ENCODE measurements at regions not wholly inside any gene's neighbourhood (a gene's known extent, or its start where the extent isn't known, plus 50 kb on each side); places are given as distances from the start of the nearest gene placed in this dataset.

DNA sequence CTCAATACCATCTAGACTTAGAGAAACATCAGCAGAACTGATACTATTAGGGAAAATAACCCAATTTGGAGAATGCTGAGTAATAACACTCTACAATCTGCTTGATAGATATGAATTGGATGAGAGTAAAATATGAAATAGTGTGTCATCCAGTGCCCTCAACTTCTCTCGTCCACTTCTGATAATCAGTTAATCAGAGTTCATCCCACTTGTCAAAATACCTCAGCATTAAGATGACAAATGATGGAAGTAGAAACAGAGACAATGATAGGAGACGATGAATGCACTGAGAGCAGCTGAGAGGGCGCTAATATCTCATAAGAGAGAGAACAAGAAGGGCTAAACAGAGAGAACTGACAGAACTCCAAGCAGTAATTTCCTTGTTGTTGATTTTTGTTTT, 699.6 kb downstream of the EPHA7 start:
- H3F3A ChIP-seq (ENCODE audit: low read length, unreplicated experiment) = no peaks in the 10 kb centered on the region
- no peaks in the 10 kb centered on the region for H3K36me3 ChIP-seq (ENCODE audit: low read depth, low read length)
- no peak for DNase-seq
- TF ChIP-seq EZH2phosphoT487 (IDR thresholded peaks at IDR 0.05; ENCODE audit: borderline replicate concordance, low read length) (no peak), CTCF (conservative IDR thresholded peaks at IDR 0.05; ENCODE audit: low read depth, low read length) (no peak), EZH2 (IDR thresholded peaks at IDR 0.05; ENCODE audit: low read length, unreplicated experiment) (no peak)
- H3K9me2 ChIP-seq (replicated peaks; ENCODE audit: low read length) = no peaks in the 10 kb centered on the region
- no peaks in the 10 kb centered on the region for H3K9me3 ChIP-seq (ENCODE audit: low read length)
- intact Hi-C loops (cut with micrococcal nuclease) = no loop called here
- no TSS peak for BruUV-seq (replicated peaks)
- ChIA-PET POLR2A (ENCODE audit: unreplicated experiment) (no interaction called here), CTCF (no interaction called here)
- no peaks in the 10 kb centered on the region for H3K4me1 ChIP-seq (ENCODE audit: insufficient read depth, low read length)
- no peak overlapping the region for H3K4me3 ChIP-seq (ENCODE audit: low read length)
- H3K27me3 ChIP-seq (ENCODE audit: low read length) = no peaks in the 10 kb centered on the region
- ATAC-seq = no peak
- H4K20me1 ChIP-seq (ENCODE audit: low read length) = no peaks in the 10 kb centered on the region
- H3K27ac ChIP-seq (ENCODE audit: low read length) = no peak overlapping the region
- H3K79me2 ChIP-seq (ENCODE audit: low read length) = no peaks in the 10 kb centered on the region
- no peak overlapping the region for H2AFZ ChIP-seq (ENCODE audit: low read length)
- H3K4me2 ChIP-seq (ENCODE audit: low read length) = no peak overlapping the region
- H3K9ac ChIP-seq (ENCODE audit: low read length) = no peak overlapping the region

DNA sequence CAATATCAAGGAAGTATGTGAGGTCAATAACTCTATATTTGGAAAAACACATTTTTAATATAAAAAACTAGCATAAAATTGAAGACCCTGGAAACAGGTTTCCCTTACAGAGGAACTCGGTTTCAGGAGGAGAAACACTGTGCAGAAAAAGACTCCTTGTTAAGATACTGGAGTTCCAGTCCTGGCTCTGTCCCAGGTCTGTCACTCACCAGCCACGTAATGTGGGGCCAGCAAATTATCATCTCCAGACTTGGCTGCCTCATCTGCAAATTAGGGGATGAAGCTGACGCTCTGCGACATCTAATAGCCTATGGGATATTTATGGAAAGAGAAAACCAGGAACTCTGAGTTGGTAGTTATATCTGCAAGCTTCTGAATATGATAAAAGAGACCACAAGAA, 702.7 kb downstream of the EPHA7 start:
- H3K27me3 ChIP-seq (ENCODE audit: low read length) = no peaks in the 10 kb centered on the region
- no peak for DNase-seq
- CTCF ChIA-PET = no interaction called here
- no peaks in the 10 kb centered on the region for H3K79me2 ChIP-seq (ENCODE audit: low read length)
- POLR2A ChIA-PET (ENCODE audit: unreplicated experiment) = no interaction called here
- H3K9me3 ChIP-seq (ENCODE audit: low read length) = no peaks in the 10 kb centered on the region
- no peaks in the 10 kb centered on the region for H3F3A ChIP-seq (ENCODE audit: low read length, unreplicated experiment)
- no peaks in the 10 kb centered on the region for H3K4me1 ChIP-seq (ENCODE audit: insufficient read depth, low read length)
- no peaks in the 10 kb centered on the region for H3K36me3 ChIP-seq (ENCODE audit: low read depth, low read length)
- H2AFZ ChIP-seq (ENCODE audit: low read length) = no peak overlapping the region
- H4K20me1 ChIP-seq (ENCODE audit: low read length) = no peaks in the 10 kb centered on the region
- intact Hi-C loops (cut with micrococcal nuclease) = no loop called here
- TF ChIP-seq EZH2phosphoT487 (IDR thresholded peaks at IDR 0.05; ENCODE audit: borderline replicate concordance, low read length) = no peak
- TF ChIP-seq CTCF (conservative IDR thresholded peaks at IDR 0.05; ENCODE audit: low read depth, low read length) = no peak
- TF ChIP-seq EZH2 (IDR thresholded peaks at IDR 0.05; ENCODE audit: low read length, unreplicated experiment) = no peak
- no peaks in the 10 kb centered on the region for H3K9me2 ChIP-seq (replicated peaks; ENCODE audit: low read length)
- no peak for ATAC-seq
- no peak overlapping the region for H3K27ac ChIP-seq (ENCODE audit: low read length)
- no TSS peak for BruUV-seq (replicated peaks)
- no peak overlapping the region for H3K4me3 ChIP-seq (ENCODE audit: low read length)
- H3K4me2 ChIP-seq (ENCODE audit: low read length) = no peak overlapping the region
- H3K9ac ChIP-seq (ENCODE audit: low read length) = no peak overlapping the region

DNA sequence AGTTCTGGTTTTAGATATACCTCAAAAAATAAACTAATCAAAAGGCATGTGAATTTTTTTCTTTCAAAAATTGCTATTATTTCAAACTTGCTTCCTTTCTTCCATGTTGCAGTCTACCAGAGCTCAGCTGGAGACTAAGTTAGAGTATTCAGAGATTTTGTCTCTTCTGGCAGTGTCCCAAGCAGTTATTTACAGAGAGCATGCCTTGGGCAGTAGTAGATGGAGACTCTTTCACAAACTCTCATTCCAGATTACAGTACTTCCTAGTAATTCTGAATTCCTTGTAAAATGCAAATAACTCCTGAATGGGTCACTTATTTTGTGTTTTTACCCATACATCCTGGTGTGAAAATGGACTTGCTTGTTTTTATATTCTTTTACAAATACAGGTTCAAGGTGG, 703.4 kb downstream of the EPHA7 start:
- no peaks in the 10 kb centered on the region for H4K20me1 ChIP-seq (ENCODE audit: low read length)
- no peak overlapping the region for H3K27ac ChIP-seq (ENCODE audit: low read length)
- ChIA-PET CTCF (no interaction called here), POLR2A (ENCODE audit: unreplicated experiment) (no interaction called here)
- H3K4me1 ChIP-seq (ENCODE audit: insufficient read depth, low read length) = no peaks in the 10 kb centered on the region
- no peak overlapping the region for H3K4me3 ChIP-seq (ENCODE audit: low read length)
- TF ChIP-seq CTCF (conservative IDR thresholded peaks at IDR 0.05; ENCODE audit: low read depth, low read length) (no peak), EZH2phosphoT487 (IDR thresholded peaks at IDR 0.05; ENCODE audit: borderline replicate concordance, low read length) (no peak), EZH2 (IDR thresholded peaks at IDR 0.05; ENCODE audit: low read length, unreplicated experiment) (no peak)
- no TSS peak for BruUV-seq (replicated peaks)
- H3K36me3 ChIP-seq (ENCODE audit: low read depth, low read length) = no peaks in the 10 kb centered on the region
- no peak overlapping the region for H3K9ac ChIP-seq (ENCODE audit: low read length)
- H3F3A ChIP-seq (ENCODE audit: low read length, unreplicated experiment) = no peaks in the 10 kb centered on the region
- peak; percentile 35 for ATAC-seq
- H2AFZ ChIP-seq (ENCODE audit: low read length) = no peak overlapping the region
- no peaks in the 10 kb centered on the region for H3K79me2 ChIP-seq (ENCODE audit: low read length)
- no peaks in the 10 kb centered on the region for H3K9me2 ChIP-seq (replicated peaks; ENCODE audit: low read length)
- no peaks in the 10 kb centered on the region for H3K9me3 ChIP-seq (ENCODE audit: low read length)
- no peak overlapping the region for H3K4me2 ChIP-seq (ENCODE audit: low read length)
- DNase-seq = peak; percentile 46
- intact Hi-C loops (cut with micrococcal nuclease) = no loop called here
- H3K27me3 ChIP-seq (ENCODE audit: low read length) = no peaks in the 10 kb centered on the region

Data from PC-3 (cell line).